ENCODE measurements at regions not wholly inside any gene's neighbourhood (a gene's known extent, or its start where the extent isn't known, plus 50 kb on each side); places are given as distances from the start of the nearest gene placed in this dataset.
"Not testable (repeated sequence)": the region's sequence is repeated elsewhere in the genome, so short reads cannot be mapped to it uniquely, and the experiment has no call there.

DNA sequence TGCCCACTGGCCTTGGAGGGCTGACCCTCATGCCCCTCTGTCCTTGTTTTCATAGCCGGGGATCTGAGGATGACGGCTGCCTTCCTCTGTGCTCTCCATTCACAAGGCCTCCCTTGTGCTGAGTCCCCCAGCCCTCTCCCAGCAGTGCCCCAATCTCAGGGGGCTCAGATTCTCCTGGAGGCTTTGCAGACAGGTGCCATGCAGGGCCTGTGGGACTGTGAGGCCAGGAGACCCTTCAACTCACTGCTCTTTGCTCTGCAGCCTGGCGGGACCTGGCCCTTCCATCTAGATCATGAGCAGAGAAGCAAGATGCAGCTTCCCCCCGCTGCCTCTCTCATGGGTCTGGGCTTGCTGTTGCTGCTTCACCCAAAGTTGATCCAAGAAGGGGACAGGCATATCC lies 356.0 kb downstream of the BCL11B start:
- no peak for DNase-seq (ENCODE audit: low read depth in 4 of 4, low spot score in 2 of 4)

DNA sequence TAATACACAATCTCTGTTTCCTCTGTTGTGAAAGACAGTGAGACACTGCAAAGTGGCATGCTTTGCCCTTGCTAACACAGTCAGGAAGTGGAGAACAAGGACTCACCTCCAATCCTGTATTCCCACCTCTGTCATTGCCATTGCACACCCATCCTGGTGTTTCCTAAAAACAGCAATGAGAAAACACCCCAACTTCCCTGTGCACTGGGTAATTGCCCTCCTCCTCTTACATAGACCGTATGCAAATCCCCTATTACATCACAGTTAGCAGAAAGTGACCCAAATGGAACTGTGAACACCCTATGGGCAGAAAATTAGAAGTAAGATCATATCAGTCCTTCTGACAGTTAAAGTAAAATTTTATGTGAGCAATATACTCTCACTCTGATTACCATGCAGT lies 355.5 kb downstream of the BCL11B start:
- DNase-seq (ENCODE audit: low read depth in 4 of 4, low spot score in 2 of 4) = no peak

DNA sequence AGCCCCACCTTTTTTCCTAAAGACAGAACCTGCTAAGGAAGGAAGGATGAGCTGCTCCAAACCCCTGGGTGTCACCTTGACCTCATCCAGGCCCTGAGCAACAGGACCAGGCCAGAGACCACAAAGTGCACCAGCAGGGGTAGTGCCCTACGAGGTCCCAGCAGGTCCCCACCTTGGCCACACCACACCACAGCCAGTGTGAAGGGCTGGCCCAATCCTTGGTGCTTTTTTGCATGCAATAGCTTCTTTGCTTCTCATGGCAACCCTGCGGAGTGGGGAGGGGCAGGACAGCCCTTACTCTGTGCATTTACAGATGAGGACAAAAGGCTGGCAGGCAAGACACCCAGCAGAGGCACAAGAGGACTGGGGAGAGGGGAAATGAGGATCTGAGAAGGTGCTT lies 352.6 kb downstream of the BCL11B start:
- DNase-seq (ENCODE audit: low read depth in 4 of 4, low spot score in 2 of 4) = no peak

DNA sequence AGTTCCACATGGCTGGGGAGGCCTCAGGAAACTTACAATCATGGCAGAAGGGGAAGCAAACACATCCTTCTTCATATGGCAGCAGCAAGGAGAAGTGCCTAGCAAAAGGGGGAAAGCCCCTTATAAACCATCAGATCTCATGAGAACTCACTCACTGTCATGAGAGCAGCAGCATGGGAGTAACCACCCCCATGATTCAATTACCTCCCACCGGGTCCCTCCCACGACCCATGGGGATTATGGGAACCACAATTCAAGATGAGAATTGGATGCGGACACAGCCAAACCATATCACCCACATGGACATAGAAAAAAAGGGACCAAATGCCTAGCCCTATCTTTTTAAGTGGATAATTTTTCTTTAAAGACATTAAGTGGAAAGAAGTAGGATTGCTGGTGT lies 350.7 kb downstream of the BCL11B start:
- not testable (repeated sequence) for DNase-seq (ENCODE audit: low read depth in 4 of 4, low spot score in 2 of 4)

DNA sequence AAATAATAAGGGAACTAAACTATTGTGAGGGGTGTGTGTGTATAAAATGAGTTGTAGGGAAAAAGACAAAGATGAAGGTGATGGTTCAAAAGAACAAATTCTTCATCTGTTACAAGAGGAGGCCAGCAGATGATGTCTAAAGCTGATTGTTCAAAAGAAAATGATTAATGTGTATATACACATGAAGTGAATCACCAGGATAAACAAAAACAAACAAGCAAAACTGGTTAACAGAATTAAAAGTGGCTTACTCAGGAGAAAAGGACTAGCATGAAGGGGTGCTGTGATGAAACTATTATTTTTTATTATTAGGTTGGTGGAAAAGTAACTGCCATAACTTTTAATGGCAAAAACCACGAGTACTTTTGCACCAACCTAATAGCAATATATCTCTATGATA lies 348.4 kb downstream of the BCL11B start:
- DNase-seq (ENCODE audit: low read depth in 4 of 4, low spot score in 2 of 4) = no peak

DNA sequence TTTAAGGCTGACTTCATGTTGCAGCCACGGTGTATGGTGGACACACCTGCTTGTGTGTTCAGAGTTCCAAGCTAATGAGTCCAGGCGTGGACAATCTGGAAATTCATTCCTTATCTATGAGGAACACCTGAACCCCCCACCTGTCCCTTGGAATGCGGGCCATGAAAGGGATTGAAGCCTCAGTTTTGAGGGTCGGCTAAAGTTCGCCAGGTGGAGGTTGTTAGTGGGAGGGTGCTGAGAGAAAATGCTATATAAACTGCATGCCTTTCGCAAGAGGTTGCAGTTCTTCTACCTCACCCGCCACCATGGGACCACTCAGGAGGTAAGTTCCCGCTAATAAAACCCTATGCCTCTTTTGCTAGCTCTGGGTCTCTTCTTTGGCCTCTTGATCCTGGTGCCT lies 348.0 kb downstream of the BCL11B start:
- DNase-seq (ENCODE audit: low read depth in 4 of 4, low spot score in 2 of 4) = no peak

DNA sequence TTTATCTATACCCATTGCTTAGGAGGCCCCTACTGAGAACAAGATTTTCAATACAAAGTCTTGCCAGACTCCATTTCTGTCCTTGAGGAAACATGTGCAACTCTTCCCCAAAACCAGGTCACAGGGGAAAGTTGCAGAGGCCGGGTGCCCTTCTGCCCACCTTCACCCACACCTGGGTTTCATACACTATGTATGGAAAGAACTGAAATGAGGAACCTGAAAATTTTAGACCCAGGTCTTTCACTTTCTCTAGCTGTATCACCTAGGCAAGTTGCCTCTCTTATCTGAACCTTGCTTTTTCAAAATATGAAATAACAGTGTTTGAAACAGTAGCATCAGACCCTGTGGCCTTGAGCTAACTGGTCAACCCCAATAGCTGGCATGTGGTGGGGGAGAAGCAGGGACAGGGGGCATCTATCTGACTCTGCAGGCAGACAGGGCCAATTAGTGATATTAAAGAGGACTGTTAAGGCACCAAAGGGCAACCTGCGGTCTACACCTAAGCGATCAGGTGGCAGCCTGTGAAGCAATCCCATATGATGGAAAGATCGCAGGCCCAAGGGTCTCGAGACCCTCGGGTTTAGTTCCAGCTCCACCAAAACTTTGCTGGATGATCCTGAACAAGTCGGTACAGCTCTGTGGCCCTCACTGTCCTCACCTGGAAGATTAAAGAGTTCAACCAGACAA lies 346.5 kb downstream of the BCL11B start:
- no peak for DNase-seq (ENCODE audit: low read depth in 4 of 4, low spot score in 2 of 4)

DNA sequence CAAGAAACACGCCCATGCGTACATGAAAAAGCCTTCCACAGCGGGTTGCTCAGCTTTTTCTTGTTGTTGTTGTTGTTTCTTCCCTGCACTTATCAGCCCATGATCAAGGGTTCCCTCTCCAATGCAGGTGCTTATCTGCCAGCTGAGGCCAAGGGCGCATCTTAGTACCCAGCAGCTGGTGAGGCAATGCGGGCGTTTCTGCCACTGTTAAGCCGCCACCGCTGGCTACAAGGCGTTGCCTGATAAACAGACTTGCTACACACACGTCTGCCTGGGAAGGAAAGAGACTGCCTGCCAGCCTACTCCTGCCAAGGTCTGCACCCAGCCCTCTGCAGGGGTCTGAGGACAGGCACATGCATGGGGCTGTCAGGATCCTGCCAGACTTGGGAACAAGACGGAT lies 345.9 kb downstream of the BCL11B start:
- DNase-seq (ENCODE audit: low read depth in 4 of 4, low spot score in 2 of 4) = no peak

DNA sequence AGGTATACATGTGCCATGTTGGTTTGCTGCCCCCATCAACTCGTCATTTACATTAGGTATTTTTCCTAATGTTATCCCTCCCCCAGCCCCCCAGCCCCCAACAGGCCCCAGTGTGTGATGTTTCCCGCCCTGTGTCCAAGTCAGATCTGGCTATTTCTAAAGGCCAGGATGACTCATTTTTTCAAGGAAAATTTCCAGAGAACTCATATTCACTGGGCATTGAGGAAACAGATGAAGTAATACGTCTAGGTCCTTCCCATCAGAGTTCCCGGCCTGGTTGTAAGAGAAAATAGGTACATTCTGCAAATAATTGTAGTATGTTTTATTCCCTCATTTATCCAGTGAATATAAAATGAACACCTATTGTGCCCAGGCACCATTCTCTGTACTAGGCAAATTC lies 345.2 kb downstream of the BCL11B start:
- DNase-seq (ENCODE audit: low read depth in 4 of 4, low spot score in 2 of 4) = no peak

DNA sequence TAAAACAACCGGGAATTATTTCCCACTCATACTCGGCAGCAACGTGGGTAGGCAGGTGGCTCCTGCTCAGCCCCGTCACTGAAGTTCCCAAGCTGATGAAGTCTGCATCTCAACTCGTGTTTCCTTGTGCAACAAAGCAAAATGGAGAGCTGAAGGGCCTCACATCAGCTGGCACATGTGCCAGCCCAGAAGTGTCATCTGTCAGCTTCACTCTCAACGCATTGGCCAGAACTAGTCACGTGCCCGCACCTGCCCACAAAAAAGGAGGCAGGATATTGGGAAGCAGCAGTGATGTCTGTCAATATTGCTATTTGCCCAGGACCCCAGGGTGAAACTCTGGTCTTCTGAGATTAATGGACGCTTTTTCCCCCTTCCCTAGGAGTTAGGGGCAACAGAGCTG lies 344.0 kb downstream of the BCL11B start:
- no peak for DNase-seq (ENCODE audit: low read depth in 4 of 4, low spot score in 2 of 4)

DNA sequence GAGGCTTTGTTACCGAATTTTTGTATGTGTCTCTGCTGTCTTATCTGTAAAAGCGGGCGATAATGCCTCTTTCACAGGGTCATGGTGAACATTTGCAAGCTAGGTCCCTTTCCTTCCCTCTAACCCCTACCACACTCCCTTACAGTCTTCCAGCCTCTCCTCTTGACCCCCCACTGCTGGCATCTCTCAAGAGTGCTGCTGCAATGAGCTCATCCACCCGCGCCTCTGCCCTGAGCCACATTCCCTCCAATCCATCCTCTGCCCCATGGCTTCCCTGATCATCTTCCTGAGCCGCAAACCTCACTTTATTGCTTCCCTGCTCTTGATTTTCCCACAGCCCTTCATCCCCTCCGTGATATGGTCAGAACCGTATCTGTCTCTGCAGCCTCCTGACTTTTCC lies 343.6 kb downstream of the BCL11B start:
- no peak for DNase-seq (ENCODE audit: low read depth in 4 of 4, low spot score in 2 of 4)

DNA sequence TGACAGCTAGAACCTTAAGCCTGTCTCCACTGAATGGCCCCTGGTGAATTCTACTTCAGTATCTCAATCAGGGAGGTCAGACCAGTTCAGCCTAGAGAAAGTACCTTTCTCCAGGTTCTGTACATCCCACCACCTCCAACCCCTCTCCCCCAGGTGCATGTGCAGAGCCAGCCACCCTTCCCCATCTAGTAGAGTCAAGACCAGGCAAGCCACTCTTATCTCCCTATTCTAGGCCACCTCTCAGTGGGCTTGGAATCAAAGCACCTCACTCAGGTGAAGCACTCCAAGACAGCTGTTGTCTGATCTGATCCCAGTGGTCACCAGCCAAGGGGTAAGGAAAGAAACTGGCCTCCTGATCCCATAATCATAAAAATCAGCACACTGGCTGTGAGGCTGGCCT lies 340.9 kb downstream of the BCL11B start:
- no peak for DNase-seq (ENCODE audit: low read depth in 4 of 4, low spot score in 2 of 4)

DNA sequence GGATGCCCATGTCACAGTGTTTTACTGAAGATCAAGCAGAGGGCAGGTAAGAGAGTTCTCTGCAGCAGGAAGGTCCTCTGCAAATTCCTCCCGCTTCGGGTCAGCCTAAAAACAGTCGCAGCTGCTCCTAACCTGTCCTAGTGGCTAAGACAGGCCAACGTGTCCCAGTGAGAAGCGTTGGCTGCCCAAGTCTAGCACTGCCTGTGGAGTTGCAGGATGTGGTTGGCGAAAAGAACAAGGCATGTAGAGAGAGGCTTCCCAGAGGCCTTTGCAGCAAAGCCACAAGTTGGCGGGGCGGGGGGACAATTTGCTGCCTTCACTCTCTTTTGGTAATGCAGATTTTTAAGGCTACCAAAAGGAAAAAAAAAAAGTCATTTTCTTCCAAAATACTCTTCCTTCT lies 340.1 kb downstream of the BCL11B start:
- no peak for DNase-seq (ENCODE audit: low read depth in 4 of 4, low spot score in 2 of 4)

DNA sequence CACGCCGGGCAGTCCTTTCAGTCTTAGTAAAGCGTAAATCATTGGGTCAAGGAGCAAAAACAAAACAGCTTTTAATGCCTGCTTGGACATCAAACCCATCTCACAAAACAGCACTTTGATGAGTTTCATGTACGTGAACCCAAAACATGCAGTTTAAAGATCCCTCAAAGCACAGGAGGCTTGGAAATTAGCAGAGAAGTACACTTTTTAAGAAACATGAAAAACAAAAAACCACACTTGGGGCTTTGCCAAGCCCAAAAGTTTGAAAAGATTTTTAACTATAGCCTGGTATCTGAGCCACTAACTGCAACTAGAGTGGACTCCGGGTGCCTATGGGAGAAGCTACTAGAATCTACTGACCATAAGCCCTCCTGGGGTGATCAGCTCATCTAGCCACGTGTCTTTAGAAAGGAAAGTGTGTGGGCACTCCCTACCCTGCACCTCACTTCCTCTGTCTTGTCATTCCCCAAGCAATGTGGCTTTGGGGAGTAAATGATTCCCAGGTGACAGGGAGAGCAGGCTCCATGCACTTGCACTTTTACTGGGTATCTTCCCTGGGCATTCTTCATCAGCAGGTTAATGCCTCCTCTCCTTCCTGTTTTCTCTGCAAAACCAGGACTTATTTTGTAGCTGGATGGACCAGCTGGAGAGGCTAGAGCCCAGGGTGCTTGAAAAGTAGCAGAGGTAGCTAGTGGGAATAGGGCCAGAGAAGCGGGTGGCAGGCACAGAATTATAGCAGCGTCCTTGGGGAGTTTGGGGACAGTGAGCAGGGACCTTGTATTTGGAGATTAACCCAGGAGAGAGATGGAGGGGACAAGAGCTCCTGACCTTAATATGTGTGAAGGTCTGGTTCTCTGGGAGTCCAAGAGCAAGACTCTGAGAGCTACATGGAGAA lies 339.3 kb downstream of the BCL11B start:
- DNase-seq (ENCODE audit: low read depth in 4 of 4, low spot score in 2 of 4) = no peak

DNA sequence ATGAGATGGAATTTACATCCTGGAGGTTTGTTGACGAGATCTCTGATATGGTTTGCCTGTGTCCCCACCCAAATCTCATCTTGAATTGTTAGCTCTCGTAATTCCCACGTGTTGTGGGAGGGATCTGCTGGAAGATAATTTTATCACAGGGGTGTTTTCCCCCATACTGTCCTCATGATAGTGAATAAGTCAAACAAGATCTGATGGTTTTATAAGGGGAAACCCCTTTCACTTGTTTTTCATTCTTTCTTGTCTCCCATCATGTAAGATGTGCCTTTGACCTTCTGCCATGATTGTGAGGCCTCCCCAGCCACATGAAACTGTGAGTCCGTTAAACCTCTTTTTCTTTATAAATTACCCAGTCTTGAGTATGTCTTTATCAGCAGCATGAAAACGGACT lies 337.4 kb downstream of the BCL11B start:
- DNase-seq (ENCODE audit: low read depth in 4 of 4, low spot score in 2 of 4) = not testable (repeated sequence)

DNA sequence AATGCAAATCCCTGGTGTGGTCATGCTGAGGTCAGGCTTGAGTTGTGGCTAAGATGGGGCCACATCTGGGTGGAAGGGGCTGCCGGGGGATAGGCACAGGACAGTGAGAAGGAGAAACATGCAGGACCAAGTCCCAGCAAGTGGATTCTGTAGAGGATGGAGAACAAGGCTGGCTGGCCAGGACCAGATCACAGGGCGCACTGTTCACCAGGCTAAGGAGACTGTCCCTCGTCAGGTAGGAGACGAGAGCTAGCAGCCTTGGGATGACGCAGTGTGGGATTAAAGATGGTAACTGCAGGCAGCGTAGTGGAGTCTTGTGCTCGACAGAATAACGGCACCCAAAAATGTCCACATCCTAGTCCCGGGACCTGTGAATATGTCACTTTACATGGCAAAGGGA lies 336.1 kb downstream of the BCL11B start:
- DNase-seq (ENCODE audit: low read depth in 4 of 4, low spot score in 2 of 4) = no peak

DNA sequence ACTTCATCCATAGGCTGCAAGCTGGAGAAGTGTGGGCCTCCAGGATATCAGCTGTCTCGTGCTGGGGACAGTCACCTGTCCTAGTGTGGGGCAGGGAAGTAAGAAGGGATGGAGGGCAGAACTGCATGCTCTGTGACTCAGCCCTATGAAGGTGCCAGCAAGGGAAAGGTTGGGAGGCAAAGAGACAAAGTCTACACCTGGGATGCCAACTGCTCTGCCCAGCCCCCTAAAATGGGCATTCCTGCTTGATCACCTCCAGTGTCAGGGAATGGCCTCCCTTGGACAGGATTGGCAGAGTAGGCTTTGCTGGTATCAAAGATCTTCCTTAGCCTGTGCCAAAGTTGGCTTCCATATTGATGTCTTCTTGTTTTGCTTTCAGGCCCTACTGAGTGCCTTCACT lies 335.0 kb downstream of the BCL11B start:
- no peak for DNase-seq (ENCODE audit: low read depth in 4 of 4, low spot score in 2 of 4)

DNA sequence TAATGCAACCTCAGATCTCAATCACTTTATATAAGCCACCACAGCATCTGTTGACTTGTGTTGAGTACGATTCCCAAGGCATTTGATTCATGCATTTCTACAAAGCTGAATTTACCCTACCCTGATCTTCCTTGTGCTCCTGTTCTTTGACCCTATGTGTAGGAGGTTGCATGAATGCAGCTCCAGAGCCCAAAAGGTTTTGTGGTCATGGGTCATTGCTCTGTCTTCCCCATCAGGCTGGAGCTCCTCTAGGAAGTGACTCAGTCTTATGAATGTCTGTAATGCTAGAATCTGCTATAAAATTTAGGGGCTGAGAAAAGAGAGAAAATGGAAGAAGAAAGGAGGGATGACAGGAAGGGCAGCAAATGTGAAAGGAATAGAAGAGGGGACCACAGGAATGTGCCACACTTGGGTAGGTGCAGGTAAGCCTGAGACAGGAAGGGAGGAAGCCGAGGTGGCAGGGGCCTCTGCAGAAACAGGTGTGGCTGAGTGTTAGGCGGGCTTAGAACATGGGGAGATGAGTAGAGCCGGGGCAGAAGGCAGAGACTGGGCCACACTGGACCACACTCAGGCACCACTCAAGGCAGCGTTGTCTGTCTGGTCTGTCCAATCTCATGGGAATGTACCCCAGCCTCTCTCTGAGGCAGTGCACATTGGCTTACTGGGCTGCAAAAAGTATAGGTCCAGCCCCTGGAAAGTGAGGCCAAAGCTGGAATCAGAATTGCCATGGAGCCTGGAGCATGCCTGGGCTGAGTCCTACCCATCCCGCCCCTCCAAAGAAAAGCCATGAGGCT lies 334.1 kb downstream of the BCL11B start:
- no peak for DNase-seq (ENCODE audit: low read depth in 4 of 4, low spot score in 2 of 4)

DNA sequence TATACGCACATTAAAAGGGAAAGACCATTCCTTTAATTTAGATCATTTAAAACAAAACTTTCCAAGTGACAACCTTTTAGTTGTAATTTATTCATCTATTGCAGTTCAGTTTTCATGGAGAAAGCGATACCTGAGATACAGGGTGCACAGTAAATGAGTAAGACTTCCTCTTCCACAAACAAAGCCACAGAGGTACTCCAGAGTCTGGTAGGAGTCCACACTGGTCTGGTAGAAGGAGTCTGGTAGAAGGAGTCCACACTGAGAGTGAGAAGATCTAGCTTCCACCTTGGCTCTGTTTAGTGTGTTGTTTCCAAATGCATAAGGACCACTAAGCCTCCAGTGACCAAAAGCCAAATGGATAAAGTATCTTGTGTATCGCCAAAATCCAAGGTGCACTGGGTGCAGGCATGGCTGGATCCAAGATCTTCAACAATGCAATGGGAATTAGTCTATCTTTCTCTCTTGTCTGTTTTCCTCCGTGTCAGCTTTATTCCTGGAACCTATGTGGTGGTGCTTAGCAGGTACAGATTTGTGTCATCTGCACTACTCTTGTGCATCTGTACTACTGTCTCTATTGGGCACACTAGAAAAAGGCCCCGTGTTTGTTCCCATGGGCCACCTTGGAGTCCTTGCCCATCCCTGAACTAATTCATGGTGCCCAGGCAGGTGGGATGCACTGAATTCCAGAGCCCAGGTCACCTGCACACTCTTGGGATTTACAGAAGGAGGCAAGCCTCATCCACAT lies 331.1 kb downstream of the BCL11B start:
- DNase-seq (ENCODE audit: low read depth in 4 of 4, low spot score in 2 of 4) = no peak

DNA sequence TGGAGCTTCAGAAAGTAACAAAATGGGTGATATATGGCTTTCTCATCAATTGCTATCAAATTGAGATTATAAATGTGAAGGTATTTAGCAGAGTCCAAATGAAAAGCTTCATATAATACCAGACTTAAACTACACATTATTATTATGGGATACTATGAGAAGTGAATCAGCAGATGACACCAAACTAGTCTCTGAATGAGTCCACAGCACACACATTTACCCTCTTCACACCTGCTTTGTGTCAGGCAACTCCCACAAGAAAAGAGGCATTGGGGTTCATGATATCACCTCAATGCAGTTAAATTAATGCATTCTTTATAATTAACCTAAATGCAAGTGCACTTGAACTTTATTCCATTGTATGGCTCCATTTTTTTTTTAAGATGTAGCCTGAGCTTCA lies 330.5 kb downstream of the BCL11B start:
- no peak for DNase-seq (ENCODE audit: low read depth in 4 of 4, low spot score in 2 of 4)

DNA sequence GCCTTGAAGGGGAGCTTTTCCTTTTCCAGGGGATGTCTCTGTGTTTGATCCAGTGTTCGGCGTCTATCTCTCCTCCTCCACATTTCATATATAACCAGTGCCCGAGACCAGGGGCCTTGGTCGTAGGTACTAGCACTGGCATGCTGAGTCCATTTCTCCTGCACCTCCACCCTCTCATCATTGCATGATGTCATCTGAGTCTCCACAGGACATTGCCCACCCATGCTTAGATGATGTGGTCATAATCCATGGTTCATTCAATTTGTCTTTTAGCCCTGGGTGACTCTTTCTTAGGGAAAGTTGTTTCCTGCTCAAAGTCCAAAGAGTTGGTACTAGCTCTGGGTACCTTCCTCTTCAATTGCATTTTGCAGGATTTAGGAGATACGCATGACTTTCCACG lies 328.1 kb downstream of the BCL11B start:
- DNase-seq (ENCODE audit: low read depth in 4 of 4, low spot score in 2 of 4) = no peak

Measured in left renal cortex interstitium (tissue), 4 donors.